Peyer's patch (tissue), 4 donors: ENCODE measurements at regions not wholly inside any gene's neighbourhood (a gene's known extent, or its start where the extent isn't known, plus 50 kb on each side); places are given as distances from the start of the nearest gene placed in this dataset.

Experiments used
- DNase-seq, 3 donors: peaks; one replicate each; pipeline ENCODE4 v3.0.0-alpha.2; 2017 to 2019
- H3K27ac ChIP-seq, 4 donors: fragments of 200-600 bp; sonication (generic); one replicate each; pipeline ENCODE4 v1.5.1; 2016 to 2019
- H3K27me3 ChIP-seq, 2 donors: fragments of 200-600 bp; sonication (generic); one replicate each; pipeline ENCODE4 v1.5.1; 2019
- H3K36me3 ChIP-seq, 3 donors: fragments of 200-600 bp; sonication (generic); one replicate each; pipeline ENCODE4 v1.5.1; 2016 to 2019
- H3K4me1 ChIP-seq, 4 donors: fragments of 200-600 bp; sonication (generic); one replicate each; pipeline ENCODE4 v1.5.1; 2016 to 2019
- H3K4me3 ChIP-seq, 4 donors: fragments of 200-600 bp; sonication (generic); 1 replicate in 3 of 4; 2 replicates in 1 of 4; pipeline ENCODE4 v1.5.1; 2016 to 2019; ENCODE audit warnings: mild to moderate bottlenecking in 1 of 4
- H3K9me3 ChIP-seq, 4 donors: fragments of 200-600 bp; sonication (generic); one replicate each; pipeline ENCODE4 v1.5.1; 2016 to 2019; ENCODE audit warnings: mild to moderate bottlenecking in 1 of 4
- POLR2A ChIP-seq, 2 donors: fragments of 450-650 bp; IDR thresholded peaks; one replicate each; pipeline ENCODE4 v1.5.1; 2017; ENCODE audit warnings: antibody characterized with exemption in 2 of 2, mild to moderate bottlenecking in 2 of 2, moderate library complexity in 2 of 2
- TF ChIP-seq, protein P1 (sequence below), 6 experiments: fragments of 450-650 bp in 4 of 6; fragments of 200-600 bp in 2 of 6; sonication (generic) in 1 of 6; IDR thresholded peaks; one replicate each; pipeline ENCODE4 v1.5.1; 2017 to 2019; ENCODE audit warnings: antibody characterized with exemption in 6 of 6, mild to moderate bottlenecking in 3 of 6, moderate library complexity in 1 of 6

- Histone ChIP-seq H3K27me3 (no peaks in the 10 kb centered on the region), H3K27ac (peak overlapping the region in 1 of 4 donors; percentile 24), H3K4me3 (no peak overlapping the region), H3K4me1 (no peaks in the 10 kb centered on the region), H3K9me3 (peaks cover 0 to 7% (median 0%) of the 10 kb centered on the region in 4 donors), H3K36me3 (no peaks in the 10 kb centered on the region)
- no peak for TF ChIP-seq POLR2A (IDR thresholded peaks at IDR 0.05)
- TF ChIP-seq, protein P1, sequence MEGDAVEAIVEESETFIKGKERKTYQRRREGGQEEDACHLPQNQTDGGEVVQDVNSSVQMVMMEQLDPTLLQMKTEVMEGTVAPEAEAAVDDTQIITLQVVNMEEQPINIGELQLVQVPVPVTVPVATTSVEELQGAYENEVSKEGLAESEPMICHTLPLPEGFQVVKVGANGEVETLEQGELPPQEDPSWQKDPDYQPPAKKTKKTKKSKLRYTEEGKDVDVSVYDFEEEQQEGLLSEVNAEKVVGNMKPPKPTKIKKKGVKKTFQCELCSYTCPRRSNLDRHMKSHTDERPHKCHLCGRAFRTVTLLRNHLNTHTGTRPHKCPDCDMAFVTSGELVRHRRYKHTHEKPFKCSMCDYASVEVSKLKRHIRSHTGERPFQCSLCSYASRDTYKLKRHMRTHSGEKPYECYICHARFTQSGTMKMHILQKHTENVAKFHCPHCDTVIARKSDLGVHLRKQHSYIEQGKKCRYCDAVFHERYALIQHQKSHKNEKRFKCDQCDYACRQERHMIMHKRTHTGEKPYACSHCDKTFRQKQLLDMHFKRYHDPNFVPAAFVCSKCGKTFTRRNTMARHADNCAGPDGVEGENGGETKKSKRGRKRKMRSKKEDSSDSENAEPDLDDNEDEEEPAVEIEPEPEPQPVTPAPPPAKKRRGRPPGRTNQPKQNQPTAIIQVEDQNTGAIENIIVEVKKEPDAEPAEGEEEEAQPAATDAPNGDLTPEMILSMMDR (IDR thresholded peaks at IDR 0.05) = no peak
- DNase-seq = no peak
Measured at GRCh38 chr3:177764377-177764912, 567.2 kb upstream of the TBL1XR1 start.

GRCh38 chr3:177764933-177765332 is 567.7 kb upstream of the TBL1XR1 start:
- H3K27me3 ChIP-seq = no peaks in the 10 kb centered on the region
- H3K27ac ChIP-seq = peak overlapping the region in 1 of 4 donors; percentile 24
- peaks cover 0 to 7% (median 0%) of the 10 kb centered on the region in 4 donors for H3K9me3 ChIP-seq
- no peaks in the 10 kb centered on the region for H3K4me1 ChIP-seq
- no peaks in the 10 kb centered on the region for H3K36me3 ChIP-seq
- H3K4me3 ChIP-seq = no peak overlapping the region
- TF ChIP-seq POLR2A (IDR thresholded peaks at IDR 0.05) = no peak
- TF ChIP-seq, protein P1 (IDR thresholded peaks at IDR 0.05) = no peak
- DNase-seq = no peak

DNA sequence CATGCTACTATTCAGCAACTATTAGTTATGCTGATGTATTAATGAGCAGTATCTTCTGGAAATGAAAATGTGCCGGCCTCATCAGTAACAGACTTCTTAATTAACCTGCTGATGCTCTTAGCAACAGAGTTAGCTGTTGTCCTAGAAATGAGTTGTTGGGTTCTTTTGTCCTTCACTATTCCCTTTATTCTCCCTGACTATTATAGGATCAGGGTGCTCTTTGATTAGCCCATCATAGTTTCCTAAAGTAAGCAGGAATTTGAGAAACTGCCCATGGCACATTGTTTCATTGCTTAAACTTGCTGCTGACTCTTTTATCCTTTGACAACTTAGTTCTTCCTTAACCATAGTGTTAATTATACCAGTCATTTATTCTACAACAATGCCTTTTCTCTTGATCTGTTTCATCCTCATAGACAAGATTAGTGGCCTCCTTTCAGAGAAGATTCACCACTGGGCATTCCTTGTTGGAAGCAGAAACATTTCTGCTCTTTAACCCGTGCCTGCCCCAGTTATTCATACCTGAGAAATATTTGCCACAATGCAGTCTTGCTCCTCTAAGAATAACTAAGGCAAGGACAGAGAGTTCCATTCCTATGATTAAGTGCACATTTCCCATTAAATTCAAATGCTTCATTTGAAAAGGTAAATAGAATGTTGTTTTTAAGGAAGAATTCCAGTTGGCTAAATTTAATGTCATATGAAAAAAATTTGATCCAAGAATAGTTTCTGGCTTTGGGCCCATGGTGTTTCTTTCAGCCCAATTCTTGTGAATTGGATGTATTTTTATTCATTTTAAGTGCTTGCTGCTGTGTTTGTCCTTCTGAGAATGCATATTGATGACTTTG is 573.3 kb upstream of the TBL1XR1 start:
- TF ChIP-seq, protein P1 (IDR thresholded peaks at IDR 0.05) = no peak
- TF ChIP-seq POLR2A (IDR thresholded peaks at IDR 0.05) = no peak
- H3K27me3 ChIP-seq = no peaks in the 10 kb centered on the region
- no peak for DNase-seq
- H3K4me1 ChIP-seq = no peaks in the 10 kb centered on the region
- peaks cover 0 to 7% (median 0%) of the 10 kb centered on the region in 4 donors for H3K9me3 ChIP-seq
- no peak overlapping the region for H3K4me3 ChIP-seq
- H3K27ac ChIP-seq = peak overlapping the region in 1 of 4 donors; percentile 18
- H3K36me3 ChIP-seq = no peaks in the 10 kb centered on the region

- TF ChIP-seq POLR2A (IDR thresholded peaks at IDR 0.05) = no peak
- no peak for DNase-seq
- Histone ChIP-seq H3K27ac (peak overlapping the region in 1 of 4 donors; percentile 18), H3K27me3 (no peaks in the 10 kb centered on the region), H3K9me3 (peaks cover 0 to 7% (median 0%) of the 10 kb centered on the region in 4 donors), H3K4me3 (no peak overlapping the region), H3K4me1 (no peaks in the 10 kb centered on the region), H3K36me3 (no peaks in the 10 kb centered on the region)
Measured at GRCh38 chr3:177771780-177772179, 574.5 kb upstream of the TBL1XR1 start.

DNA sequence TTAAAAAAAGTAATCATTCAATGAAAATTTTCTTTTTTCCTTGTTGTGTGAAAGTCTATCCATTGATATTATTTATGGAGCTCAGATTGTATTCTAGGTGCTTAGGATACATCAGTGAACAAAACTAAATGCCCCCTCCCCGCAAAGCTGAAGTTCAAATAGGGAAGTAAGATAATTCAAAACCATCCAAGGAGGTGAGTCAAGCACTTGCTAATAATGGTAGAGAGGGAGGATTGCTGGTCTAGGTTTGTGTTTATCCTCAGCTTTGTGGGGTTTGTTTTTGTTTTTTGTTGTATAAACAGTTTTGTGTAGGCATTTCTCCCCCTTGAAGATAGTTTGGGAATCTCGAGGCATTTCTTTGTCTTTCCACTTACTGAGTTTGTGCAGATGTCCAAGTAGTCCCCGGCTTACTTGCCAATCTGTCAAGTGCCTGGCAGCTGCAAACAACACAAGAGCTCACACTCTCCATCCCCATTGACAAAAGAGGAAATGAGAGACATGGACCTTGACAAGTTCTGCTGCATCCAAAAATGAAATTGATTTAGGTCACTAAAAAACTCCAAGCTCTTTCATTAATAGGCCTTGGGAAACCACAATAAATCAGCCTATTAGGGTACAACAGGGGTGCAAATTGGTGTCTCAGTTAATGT is 575.8 kb upstream of the TBL1XR1 start:
- DNase-seq = peak in 1 of 3 donors; percentile 18

More for the DNA sequence above, 575.8 kb upstream of the TBL1XR1 start:
- TF ChIP-seq, protein P1 (IDR thresholded peaks at IDR 0.05) = no peak
- TF ChIP-seq POLR2A (IDR thresholded peaks at IDR 0.05) = no peak
- no peak overlapping the region for H3K4me3 ChIP-seq
- no peaks in the 10 kb centered on the region for H3K36me3 ChIP-seq
- no peaks in the 10 kb centered on the region for H3K27me3 ChIP-seq
- H3K4me1 ChIP-seq = no peaks in the 10 kb centered on the region
- no peak overlapping the region for H3K27ac ChIP-seq
- peaks cover 0 to 3% (median 0%) of the 10 kb centered on the region in 4 donors for H3K9me3 ChIP-seq
